HTR-8/SVneo (cell line): ENCODE measurements at regions not wholly inside any gene's neighbourhood (a gene's known extent, or its start where the extent isn't known, plus 50 kb on each side); places are given as distances from the start of the nearest gene placed in this dataset.
"Not testable (repeated sequence)": the region's sequence is repeated elsewhere in the genome, so short reads cannot be mapped to it uniquely, and the experiment has no call there.

Source experiments
- DNase-seq: peaks from one replicate; pipeline ENCODE4 v3.0.0; 2011; ENCODE audit warnings: low spot score, mixed read lengths; ENCODE audit not compliant: insufficient read length
- FAIRE-seq: peaks from 2 replicates; lab custom pipeline; 2011; peaks lifted over from hg19 to GRCh38; lab: Jason Lieb, UNC

DNA sequence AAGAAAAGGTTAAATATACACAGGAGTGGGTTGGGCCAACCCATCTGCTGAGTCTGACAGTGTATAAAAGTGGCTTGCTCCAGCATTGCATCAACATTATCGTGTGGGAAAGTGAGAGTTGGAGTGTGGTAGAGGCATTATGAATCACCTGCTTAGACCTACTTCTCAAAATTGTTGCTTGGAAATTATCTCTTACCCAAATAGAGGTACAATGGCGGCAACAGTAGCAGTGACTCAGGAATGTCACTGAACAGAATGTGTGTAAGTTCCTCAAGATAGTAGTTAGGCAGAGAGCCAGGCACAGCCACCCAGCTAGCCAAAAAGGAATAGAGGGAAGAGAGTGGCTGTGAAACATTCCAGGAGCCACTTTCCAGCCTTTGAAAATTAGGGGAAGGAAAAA, 616.0 kb downstream of the NUP35 start:
- DNase-seq, result no peak
- FAIRE-seq, result no peak

DNA sequence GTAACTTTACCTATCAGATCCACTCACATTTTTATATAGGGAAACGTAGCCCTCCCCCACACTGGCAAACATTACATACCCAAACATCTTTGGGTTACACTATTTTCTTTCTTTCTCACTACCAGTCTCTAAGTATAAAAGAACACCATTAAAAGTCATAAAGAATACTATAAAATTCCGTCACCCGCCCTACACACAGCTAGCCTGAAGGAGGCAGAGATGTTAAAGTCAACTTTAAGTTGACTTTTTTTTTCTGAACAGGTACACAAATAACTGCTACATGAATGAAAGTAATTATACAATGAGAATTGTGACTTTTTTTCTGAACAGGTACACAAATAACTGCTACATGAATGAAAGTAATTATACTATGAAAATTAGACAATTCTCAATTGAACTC, 628.3 kb downstream of the NUP35 start:
- FAIRE-seq (no peak), DNase-seq (no peak)

DNA sequence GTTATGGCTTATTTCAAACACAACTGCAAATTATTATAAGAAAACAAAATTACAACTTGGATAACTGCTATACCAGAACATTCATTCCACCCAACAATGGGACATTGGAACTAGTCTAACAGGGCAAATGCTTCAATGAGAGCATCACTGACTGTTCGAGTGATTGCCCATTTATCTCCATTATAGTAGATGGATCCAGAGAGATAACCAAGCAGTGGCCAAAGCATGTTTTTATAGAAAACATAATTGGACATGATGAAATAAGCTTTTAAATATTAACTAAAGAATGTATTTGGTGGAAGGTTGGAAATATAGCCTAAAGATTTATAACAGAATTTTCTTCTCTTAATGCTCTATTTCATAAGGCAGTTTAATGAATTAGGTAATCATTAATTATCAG, 634.8 kb downstream of the NUP35 start:
- FAIRE-seq, result no peak
- no peak for DNase-seq

- no peak for DNase-seq
- no peak for FAIRE-seq
Measured at GRCh38 chr2:183773775-183774174, 649.5 kb downstream of the NUP35 start.

DNA sequence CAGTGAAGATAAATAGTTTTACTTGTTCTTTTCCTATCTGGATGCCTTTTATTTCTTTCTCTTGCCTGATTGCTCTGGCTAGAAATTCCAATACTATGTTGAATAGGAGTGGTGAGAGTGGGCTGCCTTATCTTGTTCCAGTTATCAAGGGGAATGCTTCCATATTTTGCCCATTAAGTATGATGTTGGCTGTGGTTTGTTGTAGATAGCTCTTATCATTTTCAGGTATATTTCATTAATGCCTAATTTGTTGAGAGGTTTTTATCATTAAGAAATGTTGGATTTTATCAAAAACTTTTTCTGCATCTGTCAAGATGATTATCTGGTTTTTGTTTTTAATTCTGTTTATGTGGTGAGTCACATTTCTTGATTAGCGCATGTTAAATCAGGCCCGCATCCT, 655.8 kb downstream of the NUP35 start:
- DNase-seq (no peak), FAIRE-seq (no peak)

DNA sequence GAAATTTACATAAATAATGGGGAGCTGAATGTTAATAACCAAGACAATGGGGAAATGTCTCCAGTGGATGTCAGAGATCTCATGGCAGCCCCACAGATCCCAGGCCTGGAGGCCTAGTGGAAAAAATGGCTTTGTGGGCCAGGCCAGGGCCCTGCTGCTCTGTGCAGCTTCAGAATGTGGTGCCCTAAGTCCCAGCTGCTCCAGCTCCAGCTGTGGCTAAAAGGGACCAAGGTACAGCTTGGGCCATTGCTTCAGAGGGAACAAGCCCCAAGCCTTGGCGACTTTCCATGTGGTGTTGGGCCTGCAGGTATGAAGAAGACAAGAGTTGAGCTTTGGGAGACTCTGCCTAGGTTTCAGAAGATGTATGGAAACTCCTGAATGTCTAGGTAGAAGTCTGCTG, 658.2 kb downstream of the NUP35 start:
- FAIRE-seq (no peak), DNase-seq (no peak)

DNA sequence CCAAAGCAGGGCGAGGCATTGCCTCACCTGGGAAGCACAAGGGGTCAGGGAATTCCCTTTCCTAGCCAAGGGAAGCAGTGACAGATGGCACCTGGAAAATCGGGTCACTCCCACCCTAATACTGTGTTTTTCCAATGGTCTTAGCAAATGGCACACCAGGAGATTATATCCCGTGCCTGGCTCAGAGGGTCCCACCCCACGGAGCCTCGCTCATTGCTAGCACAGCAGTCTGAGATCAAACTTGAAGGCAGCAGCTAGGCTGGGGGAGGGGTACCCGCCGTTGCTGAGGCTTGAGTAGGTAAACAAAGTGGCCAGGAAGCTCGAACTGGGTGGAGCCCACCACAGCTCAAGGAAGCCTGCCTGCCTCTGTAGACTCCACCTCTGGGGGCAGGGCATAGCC, 664.6 kb downstream of the NUP35 start:
- FAIRE-seq, DNase-seq: not testable (repeated sequence)

- not testable (repeated sequence) for DNase-seq, FAIRE-seq
Measured at GRCh38 chr2:183792165-183792924, 668.1 kb downstream of the NUP35 start.

DNA sequence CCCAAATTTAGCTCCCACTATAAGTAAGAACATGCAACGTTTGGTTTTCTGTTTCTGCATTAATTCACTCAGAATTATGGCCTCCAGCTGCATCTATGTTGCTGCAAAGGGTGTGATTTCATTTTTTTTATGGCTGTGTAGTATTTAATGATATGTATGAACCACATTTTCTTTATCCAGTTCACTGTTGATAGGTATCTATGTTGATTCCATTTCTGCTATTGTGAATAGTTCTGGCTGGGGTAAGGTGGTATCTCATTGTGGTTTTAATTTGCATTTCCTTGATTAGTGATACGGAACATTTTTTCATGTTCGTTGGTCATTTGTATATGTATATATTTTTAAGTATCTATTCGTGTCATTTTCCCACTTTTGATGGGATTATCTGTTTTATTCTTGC, 674.3 kb downstream of the NUP35 start:
- FAIRE-seq, result no peak
- DNase-seq, result no peak

GRCh38 chr2:183799761-183800160, 675.5 kb downstream of the NUP35 start:
- DNase-seq, result no peak
- no peak for FAIRE-seq

GRCh38 chr2:183803596-183803995, 679.4 kb downstream of the NUP35 start:
- FAIRE-seq (no peak), DNase-seq (no peak)

GRCh38 chr2:183807870-183808269, 683.6 kb downstream of the NUP35 start:
- FAIRE-seq (no peak), DNase-seq (no peak)

GRCh38 chr2:183809404-183809803, 685.2 kb downstream of the NUP35 start:
- DNase-seq (no peak), FAIRE-seq (no peak)

- no peak for FAIRE-seq
- no peak for DNase-seq
Measured at GRCh38 chr2:183811281-183811680, 687.0 kb downstream of the NUP35 start.

- DNase-seq, result no peak
- FAIRE-seq, result no peak
Measured at GRCh38 chr2:183812091-183812490, 687.8 kb downstream of the NUP35 start.

DNA sequence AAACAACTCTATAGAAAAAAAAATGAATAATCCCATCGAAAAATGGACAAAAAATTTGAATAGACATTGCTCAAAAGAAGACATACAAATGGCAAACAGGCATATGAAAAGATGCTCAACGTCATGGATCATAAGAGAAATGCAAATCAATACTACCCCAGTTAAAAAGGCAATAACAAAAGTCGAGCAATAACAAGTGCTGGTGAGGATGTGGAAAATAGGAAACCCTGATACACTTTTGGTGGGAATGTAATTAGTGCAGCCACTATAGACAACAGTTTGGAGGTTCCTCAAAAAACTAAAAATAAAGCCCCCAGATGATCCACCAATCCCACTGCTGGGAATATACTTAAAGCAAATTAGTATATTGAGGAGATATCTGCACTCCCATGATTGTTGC, 701.5 kb downstream of the NUP35 start:
- FAIRE-seq (no peak), DNase-seq (no peak)

GRCh38 chr2:183829931-183830330, 705.7 kb downstream of the NUP35 start:
- DNase-seq (no peak), FAIRE-seq (no peak)

DNA sequence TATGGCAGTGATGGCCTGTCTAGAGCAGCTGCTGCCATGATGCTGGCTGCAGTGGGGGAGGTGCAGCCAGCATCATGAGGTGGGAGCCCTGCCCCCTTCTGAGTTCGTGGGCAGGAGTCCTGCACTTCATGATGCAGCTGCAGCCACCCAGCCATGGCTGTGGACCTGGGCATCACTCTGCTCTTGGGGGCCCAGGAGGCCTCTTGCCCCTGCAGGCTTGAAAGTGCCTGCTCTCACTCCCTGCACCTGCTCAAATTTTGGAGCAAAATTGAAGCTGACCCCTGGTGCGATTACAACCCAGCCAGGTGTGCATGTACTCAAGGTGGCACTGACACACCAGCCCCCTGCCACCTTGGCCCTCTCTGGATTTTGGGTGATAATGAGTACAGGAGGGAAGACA, 712.9 kb downstream of the NUP35 start:
- FAIRE-seq, result no peak
- no peak for DNase-seq

- FAIRE-seq, result no peak
- no peak for DNase-seq
Measured at GRCh38 chr2:183838295-183838694, 714.1 kb downstream of the NUP35 start.

DNA sequence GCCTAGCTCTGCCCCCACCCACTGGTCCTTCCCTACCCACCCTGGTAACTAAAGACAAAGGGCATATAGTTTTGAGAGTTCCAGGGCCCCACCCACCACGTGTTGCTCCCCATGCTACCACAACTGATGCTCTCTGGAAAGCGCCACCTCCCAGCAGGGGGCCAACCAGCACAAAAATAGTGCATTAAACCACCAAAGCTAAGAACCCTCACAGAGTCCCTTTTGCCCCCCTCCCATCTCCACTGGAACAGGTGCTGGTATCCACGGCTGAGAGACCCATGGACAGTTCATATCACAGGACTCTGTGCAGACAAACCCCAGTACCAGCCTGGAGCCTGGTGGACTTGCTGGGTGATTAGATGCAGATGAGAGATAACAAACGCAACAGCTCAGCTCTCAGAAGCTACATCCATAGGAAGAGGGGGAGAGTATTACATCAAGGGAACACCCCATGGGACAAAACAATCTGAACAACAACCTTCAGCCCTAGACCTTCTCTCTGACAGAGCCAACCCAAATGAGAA, 715.9 kb downstream of the NUP35 start:
- FAIRE-seq (no peak), DNase-seq (no peak)

DNA sequence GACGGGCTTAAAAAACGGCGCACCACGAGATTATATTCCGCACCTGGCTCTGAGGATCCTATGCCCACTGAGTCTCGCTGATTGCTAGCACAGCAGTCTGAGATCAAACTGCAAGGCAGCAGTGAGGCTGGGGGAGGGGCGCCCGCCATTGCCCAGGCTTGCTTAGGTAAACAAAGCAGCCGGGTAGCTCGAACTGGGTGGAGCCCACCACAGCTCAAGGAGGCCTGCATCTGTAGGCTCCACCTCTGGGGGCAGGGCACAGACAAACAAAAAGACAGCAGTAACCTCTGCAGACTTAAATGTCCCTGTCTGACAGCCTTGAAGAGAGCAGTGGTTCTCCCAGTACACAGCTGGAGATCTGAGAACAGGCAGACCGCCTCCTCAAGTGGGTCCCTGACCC, 725.6 kb downstream of the NUP35 start:
- not testable (repeated sequence) for DNase-seq, FAIRE-seq

DNA sequence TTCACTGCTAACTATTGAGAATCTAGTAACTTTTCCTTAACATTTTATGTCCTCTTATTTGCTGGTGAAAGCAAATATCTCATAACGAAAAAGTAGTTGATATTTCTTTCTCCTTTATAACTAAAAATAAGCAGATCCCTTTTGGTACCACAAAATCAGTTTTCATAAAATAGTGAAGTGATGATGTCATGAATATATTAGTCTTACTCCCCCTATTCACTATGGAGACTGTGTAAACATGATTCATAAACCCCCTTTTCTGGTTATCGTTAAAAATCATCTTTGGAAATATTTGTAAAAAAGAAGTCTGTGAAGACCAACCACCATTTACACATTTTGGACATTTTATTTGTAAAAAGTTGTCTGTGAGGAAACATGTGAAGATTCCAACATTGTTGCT, 734.9 kb downstream of the NUP35 start:
- DNase-seq, result no peak
- FAIRE-seq, result no peak
